ENCODE measurements at regions not wholly inside any gene's neighbourhood (a gene's known extent, or its start where the extent isn't known, plus 50 kb on each side); places are given as distances from the start of the nearest gene placed in this dataset.

DNA sequence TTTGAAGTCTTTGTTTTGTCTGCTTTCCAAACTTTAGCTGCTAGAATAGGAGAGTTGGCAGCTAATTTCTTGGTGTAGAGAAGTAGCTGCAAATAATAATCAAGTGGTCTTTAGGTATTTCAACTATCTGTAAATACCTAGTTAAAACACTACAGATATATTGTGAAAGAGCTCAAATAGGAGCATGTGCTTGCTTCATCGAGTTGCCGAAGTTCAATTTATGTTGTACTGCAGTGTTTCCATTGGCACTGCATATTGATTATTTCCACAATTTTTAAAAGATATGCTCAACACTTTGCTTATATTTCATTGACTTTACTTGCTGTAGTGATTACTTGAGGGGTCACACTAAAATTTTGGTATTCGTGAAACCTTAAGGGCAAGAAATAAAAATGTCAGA lies 131.6 kb upstream of the BMP4 start:
- DNase-seq (ENCODE audit: low spot score in 2 of 2) (no peak), FAIRE-seq (no peak)

DNA sequence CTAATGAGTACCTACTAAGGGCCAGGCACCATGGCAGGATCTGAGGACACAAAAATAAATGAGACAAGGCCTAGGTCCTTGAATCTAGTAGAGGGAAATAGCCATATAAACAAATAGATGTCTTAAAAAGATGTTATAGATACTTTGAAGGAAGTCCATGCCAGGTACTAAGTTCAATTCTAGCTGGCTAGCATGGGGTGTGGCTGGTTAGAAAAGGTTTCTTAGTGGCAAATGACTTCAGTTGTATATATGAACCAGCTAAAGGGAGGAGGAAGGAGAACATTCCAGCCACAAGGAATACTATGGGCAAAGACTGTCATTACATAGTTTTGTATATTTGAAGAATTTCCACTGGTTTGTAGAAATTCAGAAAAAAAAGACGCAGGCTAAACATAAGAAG lies 133.6 kb upstream of the BMP4 start:
- FAIRE-seq (no peak), DNase-seq (ENCODE audit: low spot score in 2 of 2) (no peak)

DNA sequence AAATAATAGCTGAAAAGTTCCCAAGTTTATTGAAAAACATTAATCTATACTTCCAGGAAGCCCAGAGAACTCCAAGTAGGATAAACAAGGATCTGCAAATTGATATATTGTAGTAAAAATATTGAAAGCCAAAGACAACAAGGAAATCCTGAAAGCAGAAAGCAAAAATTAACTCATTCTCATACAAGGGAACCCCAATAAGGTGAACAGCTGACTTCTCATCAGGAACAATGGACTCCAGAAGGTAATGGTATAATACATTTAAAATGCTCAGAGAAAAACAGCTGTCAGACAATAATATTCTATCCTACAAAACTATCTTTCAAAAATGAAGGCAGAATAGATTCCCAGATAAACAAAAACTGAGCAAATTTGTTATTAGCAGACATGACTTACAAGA lies 138.1 kb upstream of the BMP4 start:
- no peak for FAIRE-seq

DNA sequence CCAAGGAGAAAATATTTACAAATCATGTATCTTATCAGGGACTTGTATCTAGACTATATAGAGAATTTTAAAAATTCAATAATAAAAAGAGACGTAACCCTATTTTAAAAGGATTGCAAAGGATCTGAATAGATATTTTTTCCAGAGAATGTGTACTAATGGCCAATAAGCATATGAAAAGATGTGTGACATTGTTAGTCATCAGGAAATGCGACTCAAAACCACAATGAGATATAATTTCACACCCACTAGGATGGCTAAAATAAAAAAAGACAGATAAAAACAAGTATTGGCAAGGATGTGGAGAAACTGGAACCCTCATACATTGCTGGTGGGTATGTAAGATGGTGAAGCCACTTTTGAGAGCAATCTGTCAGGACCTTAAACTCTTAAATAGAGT lies 141.9 kb upstream of the BMP4 start:
- no peak for FAIRE-seq
- DNase-seq (ENCODE audit: low spot score in 2 of 2), result no peak

More for the DNA sequence above, 138.1 kb upstream of the BMP4 start:
- DNase-seq (ENCODE audit: low spot score in 2 of 2), result no peak

DNA sequence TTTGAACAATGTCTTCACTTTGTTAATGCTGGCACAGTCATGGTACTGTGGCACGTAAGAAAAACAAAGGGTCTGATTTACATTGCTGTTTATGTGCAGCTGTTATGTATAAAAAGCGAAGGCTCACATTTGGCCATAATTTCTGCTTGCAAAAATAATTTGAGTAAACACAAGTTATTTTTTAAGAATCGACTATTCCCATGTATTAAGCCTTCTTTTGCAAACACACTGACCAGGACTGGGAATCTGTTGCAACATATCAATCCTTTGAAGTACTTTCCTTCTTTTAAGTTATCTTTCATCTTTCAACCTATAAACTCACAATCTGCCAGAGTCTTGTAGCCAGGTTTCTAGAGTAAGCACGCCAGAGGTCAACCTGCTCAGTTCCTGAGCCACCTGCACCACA lies 145.4 kb upstream of the BMP4 start:
- no peak for DNase-seq (ENCODE audit: low spot score in 2 of 2)

DNA sequence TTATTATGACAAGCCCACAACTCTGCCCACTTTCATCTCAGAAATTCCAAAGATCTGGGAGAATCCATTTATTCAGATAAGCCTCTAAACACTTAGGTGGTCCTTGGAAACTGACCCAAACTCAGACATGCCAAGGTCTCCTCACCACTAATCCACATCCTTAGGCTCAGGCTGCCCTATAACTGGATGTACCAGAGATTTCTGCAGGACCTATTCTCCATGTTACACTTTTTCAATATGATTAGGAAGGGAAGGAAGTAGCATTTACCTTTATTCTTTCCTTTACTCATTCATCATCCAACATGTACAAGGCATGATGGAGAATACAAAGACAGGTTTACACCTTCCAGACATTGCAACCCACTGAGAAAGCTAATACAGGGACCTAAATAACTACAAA lies 145.9 kb upstream of the BMP4 start:
- FAIRE-seq, result no peak
- DNase-seq (ENCODE audit: low spot score in 2 of 2), result no peak

More for the DNA sequence above, 145.4 kb upstream of the BMP4 start:
- no peak for FAIRE-seq

DNA sequence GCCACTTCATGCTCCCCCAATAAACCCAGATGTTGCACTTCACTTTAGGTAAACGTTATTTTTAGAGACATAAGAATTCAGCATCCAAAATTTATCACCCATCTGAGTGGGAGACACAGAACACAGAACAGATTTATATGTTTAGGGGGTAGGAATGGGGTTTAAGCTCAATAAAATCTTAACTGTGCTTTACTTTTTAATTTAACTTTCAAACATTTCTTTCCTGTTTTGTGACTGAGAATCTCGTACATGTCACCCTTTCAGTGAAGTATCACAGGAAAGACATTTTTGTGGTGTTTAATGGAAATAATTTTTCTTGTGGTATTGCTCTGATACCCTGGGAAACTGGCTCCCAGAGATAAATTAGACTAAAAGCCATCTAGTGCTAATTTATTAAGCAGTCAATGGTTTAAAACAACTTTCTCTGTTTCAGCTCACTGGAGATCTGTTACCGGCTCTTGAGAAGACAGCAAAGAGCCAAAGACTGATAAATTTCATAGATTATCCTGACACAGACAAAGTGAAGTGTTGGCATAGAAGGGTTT lies 148.0 kb upstream of the BMP4 start:
- DNase-seq (ENCODE audit: low spot score in 2 of 2) (no peak), FAIRE-seq (no peak)

DNA sequence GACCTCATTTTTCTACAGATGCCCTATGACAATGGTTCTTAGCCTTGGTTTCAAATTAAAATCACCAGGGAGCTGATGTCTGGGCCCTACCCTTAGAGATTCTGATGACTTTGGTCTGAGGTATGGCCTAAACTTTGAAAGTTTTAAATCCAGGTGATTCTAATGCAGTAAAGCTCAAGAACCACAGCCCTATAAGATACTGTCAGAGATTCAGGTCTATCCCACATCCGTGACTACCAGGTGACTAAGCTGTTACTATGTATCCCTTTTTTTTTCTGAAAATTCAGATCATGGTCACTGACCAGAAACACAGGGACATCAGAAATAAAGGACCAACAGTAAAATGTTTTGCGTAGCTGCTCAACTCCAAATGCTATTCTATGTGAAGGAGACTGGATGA lies 148.8 kb upstream of the BMP4 start:
- DNase-seq (ENCODE audit: low spot score in 2 of 2) (no peak), FAIRE-seq (no peak)

DNA sequence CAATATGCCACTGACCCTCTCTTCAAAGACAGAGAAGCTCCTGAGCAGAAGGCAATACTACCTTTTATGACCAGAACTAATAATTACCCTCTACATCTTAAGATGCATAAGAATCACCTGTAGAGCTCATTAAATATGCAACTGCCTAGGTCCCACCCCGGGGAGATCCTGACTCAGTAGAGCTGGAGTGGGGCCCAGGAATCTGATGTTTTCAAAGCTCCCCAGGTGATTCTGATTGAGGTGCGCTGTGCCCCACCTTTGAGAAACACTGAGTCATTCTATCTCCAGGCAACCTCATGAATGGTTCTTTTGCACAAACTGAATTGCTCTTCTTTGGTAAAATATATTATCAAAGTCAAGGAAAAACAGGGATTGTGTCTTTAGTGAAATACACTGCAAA lies 149.3 kb upstream of the BMP4 start:
- no peak for DNase-seq (ENCODE audit: low spot score in 2 of 2)
- FAIRE-seq, result no peak

DNA sequence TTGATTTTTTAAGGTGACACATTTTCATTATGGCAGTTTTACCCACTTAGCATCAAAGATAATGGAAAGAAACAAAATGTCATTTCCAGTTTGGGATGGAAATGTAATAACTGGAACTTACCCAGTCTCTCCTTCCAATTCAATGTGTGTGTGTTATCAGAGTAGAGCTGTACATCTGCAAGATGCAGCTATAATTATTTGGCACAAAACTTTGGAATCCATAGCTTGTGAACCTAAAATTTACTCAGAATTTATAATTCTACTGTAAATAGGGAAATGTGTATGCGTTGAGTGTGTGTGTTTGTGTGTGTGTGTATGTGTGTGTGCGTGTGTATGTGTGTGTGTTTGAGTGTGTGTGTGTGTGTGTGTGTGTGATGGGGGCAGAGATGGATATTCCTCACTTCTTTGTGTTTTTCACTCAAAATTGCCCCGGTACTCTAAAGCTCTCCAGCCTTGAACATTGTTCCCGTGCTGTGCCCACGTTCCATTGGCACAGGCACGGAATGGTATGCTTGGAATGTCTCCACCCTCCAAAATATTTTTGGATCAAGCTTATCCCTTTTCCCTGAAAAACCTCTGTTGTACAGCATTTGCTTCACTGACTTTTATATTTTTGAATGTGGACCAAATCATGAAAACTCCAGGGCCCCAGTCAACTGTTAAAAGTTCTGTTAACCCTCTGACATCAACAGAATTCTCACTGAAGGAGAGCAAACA lies 150.2 kb upstream of the BMP4 start:
- no peak for FAIRE-seq
- DNase-seq (ENCODE audit: low spot score in 2 of 2), result no peak

DNA sequence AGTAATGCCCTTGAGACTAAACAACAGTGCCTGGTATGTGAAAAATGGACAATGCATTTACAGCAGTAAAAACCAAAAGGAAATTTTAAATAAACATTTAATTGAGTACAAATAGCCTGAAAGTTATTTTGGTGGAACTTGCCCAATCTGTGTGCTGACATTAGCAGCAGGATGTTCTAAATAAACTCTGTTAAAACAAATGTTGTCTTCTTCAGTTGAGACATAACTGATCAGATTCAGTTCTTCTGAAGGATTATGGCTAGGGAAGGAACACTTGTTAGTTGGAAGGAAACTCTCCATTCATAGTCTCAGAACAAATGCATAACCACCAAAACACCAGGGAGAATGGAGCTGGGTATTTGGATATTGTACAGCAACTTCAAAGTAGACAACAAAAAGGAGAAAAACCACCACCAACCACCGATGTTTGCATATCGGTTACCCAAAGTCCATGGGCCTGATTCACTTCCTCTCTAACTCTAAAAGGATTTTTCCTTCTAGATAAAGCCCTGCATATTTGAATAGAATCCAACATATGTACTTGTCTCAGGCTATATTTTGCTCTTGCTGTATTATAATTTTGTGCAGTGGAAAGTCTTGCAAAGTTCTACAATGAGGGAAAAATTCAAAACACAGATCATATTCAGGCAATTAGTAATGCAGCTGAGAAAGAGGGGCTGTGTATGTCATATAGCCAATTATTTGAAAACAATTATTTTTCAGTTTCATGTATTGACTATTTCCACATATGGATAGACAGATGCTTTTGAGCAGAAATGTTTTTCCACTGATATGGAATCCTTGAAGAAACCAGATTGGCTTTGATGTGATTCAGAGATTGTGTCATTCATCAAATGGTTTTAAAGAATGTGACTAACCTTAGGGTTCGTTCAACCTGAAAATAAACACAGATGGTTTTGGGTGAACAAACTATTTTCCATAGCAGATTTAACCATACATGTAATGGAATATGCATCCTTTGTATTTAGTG lies 152.2 kb upstream of the BMP4 start:
- FAIRE-seq (no peak), DNase-seq (ENCODE audit: low spot score in 2 of 2) (no peak)

DNA sequence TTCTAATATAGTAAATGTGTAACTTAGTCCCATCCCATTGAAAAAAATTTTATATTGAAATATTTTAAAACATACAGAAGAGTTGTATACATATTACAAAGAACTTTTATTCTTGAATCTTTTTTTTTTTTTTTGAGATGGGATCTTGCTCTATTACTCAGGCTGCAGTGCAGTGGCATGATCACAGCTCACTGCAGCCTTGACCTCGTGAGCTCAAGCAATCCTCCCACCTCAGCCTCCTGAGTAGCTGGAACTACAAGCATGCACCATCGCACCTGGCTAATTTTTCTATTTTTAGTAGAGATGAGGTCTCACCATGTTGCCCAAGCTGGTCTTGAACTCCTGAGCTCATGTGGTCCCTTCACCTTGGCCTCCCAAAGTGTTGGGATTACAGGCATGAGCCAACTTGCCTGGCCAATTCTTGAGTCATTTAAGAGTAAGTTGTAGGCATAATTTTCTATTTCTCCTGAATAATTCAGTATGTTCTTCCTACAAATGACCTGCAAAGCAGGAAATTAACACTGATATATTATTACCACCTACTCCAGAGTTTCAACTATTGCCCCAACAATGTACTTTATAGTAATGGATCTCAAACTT lies 153.0 kb upstream of the BMP4 start:
- DNase-seq (ENCODE audit: low spot score in 2 of 2), result no peak
- FAIRE-seq, result no peak

DNA sequence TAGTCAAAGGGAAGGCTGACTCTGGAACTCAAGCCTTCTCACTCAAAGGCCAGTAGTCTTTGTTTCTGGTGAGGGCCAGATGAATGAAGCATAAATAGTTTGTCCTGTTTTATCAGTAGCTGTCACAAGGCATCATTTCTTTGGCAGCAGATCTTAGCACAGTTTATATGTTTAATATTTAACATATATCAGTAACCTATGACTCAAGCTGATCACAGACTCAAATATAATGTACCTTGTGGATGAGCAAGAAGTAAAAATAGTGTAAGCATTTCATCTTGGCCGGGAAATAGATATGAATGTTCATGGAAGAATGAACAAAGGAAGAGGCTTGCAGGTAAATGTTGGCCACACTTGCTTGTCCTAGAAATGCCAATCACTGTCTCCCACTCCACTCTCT lies 158.3 kb upstream of the BMP4 start:
- FAIRE-seq, result no peak
- DNase-seq (ENCODE audit: low spot score in 2 of 2), result no peak

DNA sequence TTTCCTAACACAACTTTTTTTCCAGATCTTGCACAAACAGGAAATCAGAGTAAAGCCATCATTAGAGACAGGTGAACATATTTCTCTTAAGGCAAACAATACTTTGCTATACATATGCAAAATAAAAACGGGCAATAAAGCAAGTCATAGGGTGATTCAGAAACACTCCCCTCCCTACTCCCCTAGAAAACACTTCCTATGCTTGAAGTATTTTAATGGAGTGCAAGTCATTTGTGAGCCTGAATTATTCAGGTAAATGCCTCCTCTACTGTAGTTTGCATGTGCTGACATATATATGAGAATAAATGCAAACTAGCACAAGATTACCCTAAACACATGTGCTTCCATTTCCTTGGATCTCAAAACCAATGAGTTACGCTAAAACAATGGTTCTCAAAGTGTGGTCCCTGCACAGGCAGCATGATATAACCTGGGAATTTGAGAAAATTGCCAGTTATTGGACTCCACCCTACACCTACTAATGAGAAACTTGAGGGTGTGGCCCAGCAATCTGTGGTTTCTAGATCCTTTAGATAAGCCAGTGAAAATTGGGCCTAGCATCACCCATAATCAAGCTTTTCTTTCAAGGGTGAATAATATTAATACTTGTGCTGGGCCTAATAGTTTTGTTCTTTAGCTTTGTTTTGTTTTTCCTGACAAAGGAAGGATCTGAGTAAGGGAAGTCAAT lies 159.7 kb upstream of the BMP4 start:
- FAIRE-seq (no peak), DNase-seq (ENCODE audit: low spot score in 2 of 2) (no peak)

DNA sequence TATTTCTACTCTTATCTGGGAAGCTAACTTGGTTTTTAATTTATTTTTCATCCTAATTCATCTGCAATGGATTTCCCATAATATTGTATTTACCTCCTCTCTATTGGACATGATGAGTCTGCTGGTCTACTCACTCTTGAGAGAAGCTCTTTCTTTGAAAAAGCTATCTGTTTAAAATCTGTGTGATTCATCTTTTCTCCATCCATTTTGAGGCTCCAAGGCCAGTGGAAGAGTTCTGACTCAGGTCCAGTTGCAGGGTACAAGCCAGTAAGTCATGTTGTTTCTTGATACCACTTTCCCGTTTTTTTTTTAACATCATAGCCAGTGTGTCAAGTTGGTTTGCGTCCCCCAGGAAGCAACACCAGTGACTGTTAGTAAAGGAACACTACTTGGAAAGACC lies 160.3 kb upstream of the BMP4 start:
- FAIRE-seq (no peak), DNase-seq (ENCODE audit: low spot score in 2 of 2) (no peak)

DNA sequence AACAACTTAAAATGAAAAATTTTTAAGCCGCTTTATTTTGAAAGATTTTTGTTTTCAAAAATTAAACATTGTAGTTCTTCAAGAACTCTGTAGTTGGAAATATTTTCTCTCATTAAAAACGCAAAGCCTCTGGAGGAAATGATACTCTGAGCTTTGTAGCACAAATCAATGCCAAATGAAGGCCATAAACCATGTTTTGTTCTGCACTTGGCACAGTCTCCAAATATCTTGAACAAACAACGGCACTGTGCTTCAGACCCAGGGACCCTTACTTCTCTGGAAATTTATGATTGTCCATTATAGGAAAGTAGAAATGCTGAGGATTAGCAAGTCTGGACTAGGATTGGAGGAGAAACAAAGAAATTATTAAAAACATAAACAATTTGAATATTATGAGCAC lies 160.8 kb upstream of the BMP4 start:
- peak in 1 of 2 donors; percentile 5 for DNase-seq (ENCODE audit: low spot score in 2 of 2)
- FAIRE-seq, result no peak

DNA sequence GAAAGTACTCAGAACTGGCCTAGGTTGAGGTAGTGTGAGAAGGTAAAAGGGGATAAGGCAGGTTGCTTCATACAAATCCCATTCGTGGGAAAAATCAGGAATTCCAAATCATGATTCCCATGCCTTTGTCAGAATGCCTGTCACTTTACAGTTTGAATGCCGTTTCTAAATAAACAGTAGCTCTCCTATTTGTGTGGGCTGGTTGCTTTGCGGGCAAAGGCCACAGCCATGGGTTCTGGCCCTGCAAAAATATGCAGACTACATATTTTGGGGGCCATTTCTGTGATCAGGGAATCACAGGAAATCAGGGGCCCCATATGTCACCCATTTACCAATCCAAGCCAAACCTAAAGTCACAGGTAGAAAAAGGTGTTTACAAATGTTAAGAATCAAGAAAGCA lies 161.3 kb upstream of the BMP4 start:
- no peak for DNase-seq (ENCODE audit: low spot score in 2 of 2)
- FAIRE-seq, result no peak

DNA sequence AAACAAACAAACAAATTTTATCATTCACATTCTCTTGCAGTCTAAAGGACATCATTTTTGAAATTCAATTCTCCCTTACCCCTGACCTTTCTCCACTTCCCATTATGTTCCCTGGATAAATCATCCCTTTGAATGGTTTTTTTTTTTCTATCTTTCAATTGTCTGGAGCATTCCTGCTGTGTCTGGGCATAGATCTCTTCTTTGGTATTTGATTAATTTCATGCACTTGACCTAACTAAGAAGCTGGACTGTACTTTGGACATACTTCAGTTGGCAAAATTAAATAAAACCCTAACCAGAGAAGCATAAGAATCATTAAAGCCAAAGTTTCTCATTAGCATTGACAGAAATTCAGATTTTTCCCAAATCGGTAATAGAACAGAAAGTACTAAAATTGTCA lies 163.6 kb upstream of the BMP4 start:
- FAIRE-seq (no peak), DNase-seq (ENCODE audit: low spot score in 2 of 2) (no peak)

DNA sequence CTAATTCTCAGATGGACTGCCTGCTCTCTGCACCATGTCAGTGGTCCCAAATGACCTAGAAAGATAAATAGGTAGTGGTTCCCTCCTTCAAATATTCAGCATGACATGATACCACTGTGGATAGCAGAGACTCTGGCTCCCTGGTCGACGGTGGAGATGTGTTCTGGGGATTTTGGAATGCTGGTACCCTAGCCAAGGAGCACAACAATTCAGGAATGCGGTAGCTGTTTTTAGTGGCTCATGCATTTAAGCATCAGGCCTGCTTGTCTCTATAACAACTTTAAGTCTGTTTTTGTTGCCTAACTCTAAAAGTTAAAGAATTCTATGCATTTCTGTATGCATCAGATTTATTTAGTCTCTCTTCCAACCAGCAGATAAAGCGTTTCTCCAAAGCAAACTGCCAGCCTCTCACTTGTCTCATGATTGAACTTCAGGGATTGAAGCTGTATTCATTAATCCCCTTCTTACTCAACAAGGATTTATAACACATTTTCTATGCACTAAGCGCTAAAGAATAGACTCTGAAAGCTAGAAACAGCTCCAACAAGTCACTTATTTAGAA lies 164.9 kb upstream of the BMP4 start:
- DNase-seq (ENCODE audit: low spot score in 2 of 2), result no peak
- FAIRE-seq, result no peak

DNA sequence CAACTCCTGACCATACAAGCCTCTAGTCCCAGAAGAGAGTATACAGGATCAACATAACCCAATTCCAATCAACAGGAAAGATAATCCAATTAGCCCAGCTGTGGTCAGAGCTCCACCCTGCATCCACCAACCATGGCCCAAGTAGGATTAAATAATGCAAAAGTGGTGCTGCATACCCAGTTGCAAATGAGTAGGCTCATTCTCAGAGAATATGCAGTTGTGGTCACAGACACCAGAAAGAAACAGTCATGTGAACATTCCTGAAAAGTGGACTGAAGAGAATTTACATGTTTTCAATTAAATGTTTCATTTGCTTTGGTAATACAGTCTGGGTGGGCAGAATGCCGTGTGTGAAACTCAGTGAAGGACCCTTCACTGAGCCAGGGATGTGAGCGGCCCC lies 167.2 kb upstream of the BMP4 start:
- FAIRE-seq, result no peak

More for the DNA sequence above, 167.2 kb upstream of the BMP4 start:
- no peak for DNase-seq (ENCODE audit: low spot score in 2 of 2)
